NCI-H2196 treated with DMSO at 0.1 percent for 48 hours (cell line): ENCODE measurements at regions not wholly inside any gene's neighbourhood (a gene's known extent, or its start where the extent isn't known, plus 50 kb on each side); places are given as distances from the start of the nearest gene placed in this dataset.
A peak's percentile ranks its signal among the peaks of the same experiment; 100 is the strongest.

Source experiments
- DNase-seq: peaks from one replicate; lab custom pipeline; 2025; ENCODE audit not compliant: unreplicated experiment; lab: John Stamatoyannopoulos, UW

DNA sequence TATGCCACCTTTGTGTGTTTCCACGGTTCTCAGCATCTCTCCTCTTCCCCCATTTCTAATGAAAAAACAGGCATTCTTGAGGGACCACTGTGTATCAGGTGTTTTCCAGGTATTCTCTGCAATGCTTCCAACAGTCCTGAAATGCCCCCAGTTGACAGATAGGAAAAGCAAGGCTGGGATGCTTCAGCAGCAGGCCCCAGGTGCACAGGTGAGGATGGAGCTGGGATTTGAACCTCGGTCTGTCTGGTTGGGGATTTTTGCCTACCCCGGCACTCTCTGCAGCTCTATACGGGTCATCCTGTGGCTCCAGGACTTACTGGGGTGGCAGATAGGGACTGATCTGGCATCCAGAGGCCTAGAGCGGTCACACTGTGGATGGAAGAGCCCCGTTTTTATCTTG lies 180.5 kb upstream of the GSE1 start:
- DNase-seq = no peak

DNA sequence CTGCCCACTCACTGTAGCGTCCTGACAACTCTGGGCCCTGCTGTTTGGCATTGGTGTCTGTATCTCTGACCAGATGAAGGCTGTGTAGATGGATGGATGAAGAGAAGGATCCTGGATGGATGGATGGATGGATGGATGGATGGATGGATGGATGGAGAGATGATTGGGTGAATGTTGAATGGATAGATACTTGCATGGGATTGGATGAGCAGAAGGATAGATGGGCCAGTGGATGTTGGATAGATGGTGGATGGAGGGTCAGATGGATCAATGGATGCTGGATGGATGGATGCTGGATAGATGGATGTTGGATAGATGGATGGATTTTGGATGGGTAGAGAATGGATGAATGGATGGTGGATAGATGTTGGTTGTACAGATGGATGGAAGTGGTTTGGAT lies 179.6 kb upstream of the GSE1 start:
- DNase-seq = no peak

- no peak for DNase-seq
Measured at GRCh38 chr16:85435286-85435685, 177.8 kb upstream of the GSE1 start.

DNA sequence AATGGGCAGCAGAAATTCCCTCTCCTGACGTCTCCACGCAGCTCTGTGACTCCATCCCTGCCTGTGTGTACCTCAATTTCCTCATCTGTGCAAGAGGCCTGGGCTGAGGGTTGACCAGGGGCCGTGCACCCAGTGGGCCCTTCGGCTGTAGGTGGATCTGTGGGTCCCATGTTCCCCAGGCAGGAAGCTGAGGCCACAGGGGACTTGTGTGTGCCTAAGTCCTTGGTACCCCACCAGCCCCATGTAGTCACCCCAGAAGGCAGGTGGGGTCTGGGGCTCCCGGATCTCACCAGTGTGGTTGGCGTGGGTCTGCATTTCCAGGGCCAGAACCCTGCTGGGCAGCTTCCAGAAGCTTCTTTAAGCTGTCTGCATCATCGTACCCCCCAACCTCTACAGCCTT lies 177.4 kb upstream of the GSE1 start:
- DNase-seq = no peak

- no peak for DNase-seq
Measured at GRCh38 chr16:85436207-85436606, 176.9 kb upstream of the GSE1 start.

DNA sequence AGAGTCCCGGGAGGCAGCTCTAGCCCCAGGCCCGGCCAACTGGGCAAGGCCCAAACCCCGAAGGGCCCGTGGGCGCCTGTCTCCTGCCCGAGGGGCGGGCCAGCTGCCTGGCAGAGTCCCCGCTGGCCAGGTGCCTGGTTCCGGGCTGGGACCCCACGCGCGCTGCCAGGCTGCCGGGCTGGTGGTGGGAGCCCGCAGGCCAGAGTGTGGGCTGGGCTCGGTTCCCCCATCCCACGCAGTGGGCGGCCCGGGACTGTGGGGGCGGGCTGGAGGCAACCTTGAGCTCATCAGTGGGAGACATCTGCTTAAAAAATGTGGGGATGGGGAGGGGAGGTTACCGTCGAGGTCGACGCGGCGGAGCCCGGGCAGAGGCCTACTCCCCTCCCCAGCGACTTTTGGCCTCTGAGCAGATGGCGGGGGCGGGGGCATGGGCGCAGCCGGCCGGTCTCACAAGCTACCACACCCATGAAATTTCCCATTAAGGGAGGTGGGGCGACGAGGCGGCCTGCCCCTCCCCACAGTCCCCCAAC lies 176.4 kb upstream of the GSE1 start:
- no peak for DNase-seq

DNA sequence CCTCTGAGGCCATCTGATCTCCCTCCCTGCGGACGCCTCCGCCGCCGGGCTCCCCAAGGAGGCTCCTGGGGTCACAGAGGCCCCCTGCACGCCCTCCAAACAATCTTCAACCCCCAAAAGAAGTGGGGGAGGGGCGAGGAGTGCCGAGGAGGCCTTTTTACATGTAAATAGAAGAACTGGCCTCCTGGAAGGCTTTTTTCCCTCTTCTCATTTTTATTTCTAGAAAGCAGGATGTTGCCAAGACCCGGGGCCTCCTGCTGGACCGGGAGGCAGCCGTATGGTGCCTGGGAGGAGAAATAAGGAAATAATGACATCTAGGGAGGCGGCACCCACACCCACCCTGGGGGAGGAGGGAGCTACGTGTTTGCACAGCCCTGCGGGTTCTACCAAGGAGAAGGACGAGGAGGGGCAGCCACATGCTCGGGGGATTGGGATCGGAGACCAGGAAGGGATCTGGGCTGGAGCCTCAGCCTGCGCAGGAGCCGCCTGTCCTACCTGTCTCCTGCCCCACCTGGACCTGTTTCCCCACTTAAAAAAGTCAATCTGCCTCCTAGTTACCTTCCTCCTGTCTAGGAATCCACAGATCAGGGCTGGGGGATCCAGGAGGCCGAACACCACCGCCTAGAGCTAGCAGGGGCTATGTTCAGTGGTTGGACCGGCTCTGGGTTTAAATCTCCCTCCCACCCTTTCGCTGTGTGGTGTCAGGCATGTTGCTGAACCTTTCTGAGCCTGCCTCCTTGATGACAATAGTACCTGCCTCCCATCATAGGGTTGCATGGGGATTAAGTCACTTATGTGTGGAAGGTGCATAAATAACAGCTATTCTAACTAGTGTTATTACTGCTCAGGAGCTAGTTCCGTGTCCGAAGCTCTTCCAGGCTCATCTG lies 175.7 kb upstream of the GSE1 start:
- no peak for DNase-seq

- no peak for DNase-seq
Measured at GRCh38 chr16:85438981-85439685, 174.0 kb upstream of the GSE1 start.

DNA sequence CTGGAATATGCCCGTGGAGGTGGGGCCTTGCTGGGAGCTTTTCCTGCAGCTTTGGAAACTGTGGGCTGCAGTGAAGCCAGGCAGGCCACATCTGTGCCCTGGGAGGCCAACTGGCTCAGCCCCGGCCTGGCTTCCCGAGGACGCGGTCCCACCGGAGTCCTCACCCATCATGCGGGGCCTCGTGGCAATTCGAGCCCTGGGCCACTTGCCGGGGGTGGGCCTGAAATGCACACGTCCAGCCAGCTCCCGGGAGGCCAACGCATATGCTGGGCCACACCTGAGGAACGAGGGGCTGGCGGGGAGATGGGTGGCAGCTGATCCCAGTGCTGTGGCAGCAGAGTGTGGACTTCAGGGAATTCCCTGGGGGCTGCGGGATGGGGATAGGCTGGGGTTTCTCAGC lies 172.4 kb upstream of the GSE1 start:
- DNase-seq = no peak

DNA sequence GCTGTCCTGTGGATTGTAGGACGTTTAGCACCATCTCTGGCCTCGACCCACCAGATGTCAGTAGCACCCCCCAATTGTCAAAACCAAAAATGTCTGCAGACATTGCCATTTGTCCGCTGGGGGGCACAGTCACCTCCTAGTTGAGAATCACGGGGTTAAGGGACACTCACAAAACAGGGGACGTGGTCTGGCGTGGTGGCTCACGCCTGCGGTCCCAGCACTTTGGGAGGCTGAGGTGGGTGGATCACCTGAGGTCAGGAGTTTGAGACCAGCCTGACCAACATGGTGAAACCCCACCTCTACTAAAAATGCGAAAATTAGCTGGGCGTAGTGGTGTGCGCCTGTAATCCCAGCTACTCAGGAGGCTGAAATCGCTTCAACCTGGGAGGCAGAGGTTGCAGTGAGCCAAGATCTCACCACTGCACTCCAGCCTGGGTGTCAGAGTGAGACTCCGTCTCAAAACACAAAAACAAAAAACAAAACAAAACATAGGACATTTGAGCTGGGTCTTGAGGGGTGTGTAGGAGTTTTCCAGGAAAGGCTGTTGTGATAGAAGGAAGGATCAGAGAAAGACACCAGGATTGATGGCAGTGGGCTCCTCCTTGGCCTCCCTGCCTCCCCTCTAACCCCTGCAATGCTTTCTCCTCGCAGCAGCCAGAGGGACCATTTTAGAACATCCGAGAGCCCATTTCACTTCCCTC lies 171.8 kb upstream of the GSE1 start:
- DNase-seq = no peak

- no peak for DNase-seq
Measured at GRCh38 chr16:85441890-85442670, 171.0 kb upstream of the GSE1 start.

GRCh38 chr16:85443116-85443515 lies 170.0 kb upstream of the GSE1 start:
- DNase-seq = no peak

- no peak for DNase-seq
Measured at GRCh38 chr16:85443531-85443930, 169.6 kb upstream of the GSE1 start.

DNA sequence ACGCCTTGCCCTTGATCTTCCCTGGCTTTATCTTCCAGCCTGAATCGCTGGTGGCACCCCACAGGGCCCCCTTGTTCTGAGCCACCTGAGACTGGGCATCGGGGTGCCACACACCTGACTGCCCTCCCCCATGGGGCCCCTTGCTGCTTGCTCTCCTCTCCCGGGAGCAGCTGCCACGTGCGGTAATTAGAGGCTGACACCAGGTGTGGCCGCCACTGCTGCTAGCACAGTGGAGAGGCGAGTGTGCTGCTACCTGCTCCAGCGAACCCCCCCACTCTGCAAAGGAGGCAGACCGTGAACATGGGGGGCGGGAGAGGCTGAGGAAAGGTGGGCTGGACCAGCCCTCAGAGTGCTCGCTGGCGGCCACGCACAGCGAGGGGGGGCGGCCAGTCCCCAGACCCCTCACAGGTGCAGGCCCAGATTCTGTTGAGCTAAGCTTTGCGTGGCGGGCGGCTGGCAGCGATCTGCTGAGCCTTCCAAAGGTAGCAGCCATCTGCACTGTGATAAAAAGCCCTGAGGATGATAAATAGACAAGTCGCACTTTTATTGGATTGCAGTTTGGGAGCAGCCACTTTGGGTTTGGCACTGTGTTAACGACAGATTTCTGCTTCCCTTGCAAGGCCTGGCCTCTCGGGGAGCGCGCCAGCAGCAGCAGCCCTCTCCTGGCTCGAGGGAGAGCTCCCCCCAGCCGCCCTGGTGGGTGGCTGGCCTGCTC lies 167.9 kb upstream of the GSE1 start:
- DNase-seq = peak; percentile 50

DNA sequence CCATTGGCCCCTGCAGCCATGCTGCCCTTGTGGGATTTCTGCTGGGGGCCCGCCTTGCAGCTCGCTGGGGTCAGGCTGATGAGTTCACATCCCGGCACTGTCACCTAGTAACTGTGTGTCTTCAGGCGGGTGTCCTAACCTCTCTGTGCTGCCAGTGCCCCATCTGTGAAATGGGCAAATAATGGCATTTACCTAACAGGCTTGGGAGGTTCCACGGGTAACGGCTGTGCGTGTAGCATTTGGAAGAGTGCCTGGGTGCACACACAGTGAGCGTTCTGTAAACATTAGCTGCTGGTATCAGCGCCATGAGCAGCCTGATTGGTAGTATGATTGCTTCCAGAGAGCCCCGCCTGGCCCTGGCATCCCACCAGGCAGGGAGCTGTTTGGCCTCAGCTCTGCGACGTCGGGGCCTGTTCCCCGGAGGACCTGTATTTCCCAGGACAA lies 167.3 kb upstream of the GSE1 start:
- no peak for DNase-seq

GRCh38 chr16:85446951-85447692 lies 166.0 kb upstream of the GSE1 start:
- DNase-seq = no peak

GRCh38 chr16:85447693-85448313 lies 165.3 kb upstream of the GSE1 start:
- no peak for DNase-seq

DNA sequence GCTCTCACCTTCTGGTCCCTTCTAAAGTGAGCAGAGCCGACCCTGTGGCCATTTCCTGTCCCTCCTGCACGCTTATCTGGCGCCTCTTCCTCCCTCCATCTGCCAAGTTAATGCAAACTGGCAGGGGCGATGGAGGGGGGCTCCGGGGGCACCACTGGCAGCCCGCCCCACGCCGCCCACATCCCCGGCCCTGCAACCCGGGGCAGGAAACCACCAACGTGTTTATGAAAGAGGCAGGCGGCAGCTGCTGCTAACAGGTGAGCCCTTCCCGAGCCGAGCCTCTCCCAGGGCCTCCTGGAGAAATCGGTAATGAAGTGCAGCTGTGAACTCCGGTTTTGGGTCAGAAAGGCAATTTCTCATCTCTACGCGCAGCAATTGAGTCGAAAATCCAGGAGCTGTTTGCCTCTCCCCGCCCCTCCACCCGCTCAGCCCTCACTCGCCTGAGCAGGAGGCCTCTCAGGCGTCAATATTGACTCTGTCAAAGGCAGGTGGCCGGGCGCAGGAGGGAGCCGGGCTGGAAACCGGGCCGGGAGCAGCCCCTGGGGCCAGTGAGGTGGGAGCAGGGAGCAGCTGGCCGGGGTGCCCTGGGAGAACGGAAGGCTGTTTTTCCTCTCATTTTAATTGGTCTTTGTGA lies 164.4 kb upstream of the GSE1 start:
- DNase-seq = peak; percentile 88
